HEK293 (cell line): ENCODE measurements at regions not wholly inside any gene's neighbourhood (a gene's known extent, or its start where the extent isn't known, plus 50 kb on each side); places are given as distances from the start of the nearest gene placed in this dataset.
"Not testable (repeated sequence)": the region's sequence is repeated elsewhere in the genome, so short reads cannot be mapped to it uniquely, and the experiment has no call there.

Source experiments
- CTCF ChIP-seq: fragments of 450-650 bp; formaldehyde crosslinking; IDR thresholded peaks from 2 replicates; pipeline ENCODE4 v1.5.1; 2016; ENCODE audit warnings: missing biosample characterization, missing genetic modification characterization
- REPIN1 ChIP-seq: fragments of 450-650 bp; formaldehyde crosslinking; IDR thresholded peaks from 2 replicates; pipeline ENCODE4 v1.5.1; 2017; ENCODE audit warnings: missing biosample characterization, missing genetic modification characterization, low read depth
- TSHZ1 ChIP-seq: fragments of 450-650 bp; formaldehyde crosslinking; IDR thresholded peaks from 2 replicates; pipeline ENCODE4 v1.5.1; 2016; ENCODE audit warnings: missing biosample characterization, missing genetic modification characterization, borderline replicate concordance
- YY1 ChIP-seq: fragments of 450-650 bp; formaldehyde crosslinking; IDR thresholded peaks from 2 replicates; pipeline ENCODE4 v1.5.1; 2018; ENCODE audit warnings: missing biosample characterization, missing genetic modification characterization
- ZBTB11 ChIP-seq: fragments of 450-650 bp; formaldehyde crosslinking; conservative IDR thresholded peaks from 2 replicates; pipeline ENCODE4 v1.5.1; 2016; ENCODE audit warnings: low read depth, missing biosample characterization, missing genetic modification characterization
- ZNF133 ChIP-seq: fragments of 450-650 bp; formaldehyde crosslinking; IDR thresholded peaks from 2 replicates; pipeline ENCODE4 v1.5.1; 2016; ENCODE audit warnings: missing biosample characterization, missing genetic modification characterization
- ZNF404 ChIP-seq: fragments of 450-650 bp; formaldehyde crosslinking; IDR thresholded peaks from 2 replicates; pipeline ENCODE4 v1.5.1; 2017; ENCODE audit warnings: missing biosample characterization, missing genetic modification characterization
- ZNF416 ChIP-seq: fragments of 450-650 bp; formaldehyde crosslinking; IDR thresholded peaks from 2 replicates; pipeline ENCODE4 v1.5.1; 2016; ENCODE audit warnings: missing biosample characterization, missing genetic modification characterization
- ZNF521 ChIP-seq: fragments of 450-650 bp; formaldehyde crosslinking; IDR thresholded peaks from 2 replicates; pipeline ENCODE4 v1.5.1; 2017; ENCODE audit warnings: missing biosample characterization, mild to moderate bottlenecking, missing genetic modification characterization
- ZNF610 ChIP-seq: fragments of 450-650 bp; formaldehyde crosslinking; IDR thresholded peaks from 2 replicates; pipeline ENCODE4 v1.5.1; 2016; ENCODE audit warnings: missing biosample characterization, missing genetic modification characterization, borderline replicate concordance
- ZNF777 ChIP-seq: fragments of 450-650 bp; formaldehyde crosslinking; IDR thresholded peaks from 2 replicates; pipeline ENCODE4 v1.5.1; 2017; ENCODE audit warnings: missing biosample characterization, missing genetic modification characterization, borderline replicate concordance
- ZXDB ChIP-seq: fragments of 450-650 bp; formaldehyde crosslinking; IDR thresholded peaks from 2 replicates; pipeline ENCODE4 v1.5.1; 2016; ENCODE audit warnings: missing biosample characterization, missing genetic modification characterization

DNA sequence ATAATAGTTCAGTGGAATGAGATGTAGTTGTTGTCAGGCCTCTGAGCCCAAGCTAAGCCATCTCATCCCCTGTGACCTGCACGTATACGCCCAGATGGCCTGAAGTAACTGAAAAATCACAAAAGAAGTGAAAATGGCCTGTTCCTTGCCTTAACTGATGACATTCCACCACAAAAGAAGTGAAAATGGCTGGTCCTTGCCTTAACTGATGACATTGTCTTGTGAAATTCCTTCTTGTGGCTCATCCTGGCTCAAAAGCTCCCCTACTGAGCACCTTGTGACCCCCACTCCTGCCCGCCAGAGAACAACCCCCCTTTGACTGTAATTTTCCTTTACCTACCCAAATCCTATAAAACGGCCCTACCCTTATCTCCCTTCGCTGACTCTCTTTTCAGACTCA, 361.4 kb upstream of the ARRDC3 start:
- not testable (repeated sequence) for TF ChIP-seq CTCF (tag by site-specific recombination); ZNF133; TSHZ1; ZNF521 (tag by site-specific recombination); ZXDB (tag by site-specific recombination); ZNF404 (tag by site-specific recombination); ZBTB11 (tag by site-specific recombination); REPIN1 (tag by site-specific recombination); YY1; ZNF777 (tag by site-specific recombination); ZNF610 (tag by site-specific recombination); ZNF416 (tag by site-specific recombination)
